Motor neuron (in vitro differentiated cells): ENCODE measurements at regions not wholly inside any gene's neighbourhood (a gene's known extent, or its start where the extent isn't known, plus 50 kb on each side); places are given as distances from the start of the nearest gene placed in this dataset.
A peak's percentile ranks its signal among the peaks of the same experiment; 100 is the strongest.
"Not testable (repeated sequence)": the region's sequence is repeated elsewhere in the genome, so short reads cannot be mapped to it uniquely, and the experiment has no call there.

Source experiments
- ATAC-seq, 8 experiments: fragments of 200-7000 bp; cut with Tn5 transposase; replicated peaks in 6 of 8; 2 replicates each; pipeline ENCODE4 v1.8.0; 2021; ENCODE audit warnings: mild to moderate bottlenecking in 8 of 8, moderate library complexity in 8 of 8
- H3K27ac ChIP-seq, 2 donors: fragments of 250-450 bp; sonication (Bioruptor Pico); 2 replicates each; pipeline ENCODE4 v1.9.0; 2021; ENCODE audit warnings: antibody characterized with exemption in 2 of 2, mild to moderate bottlenecking in 2 of 2, moderate library complexity in 1 of 2
- H3K4me1 ChIP-seq, 2 donors: fragments of 250-450 bp; sonication (Bioruptor Pico); replicated peaks in 1 of 2; 2 replicates each; pipeline ENCODE4 v1.6.1; 2021; ENCODE audit warnings: antibody characterized with exemption in 2 of 2, mild to moderate bottlenecking in 2 of 2, moderate library complexity in 1 of 2
- H3K4me3 ChIP-seq, 5 donors: fragments of 250-450 bp; sonication (Bioruptor Pico); 2 replicates each; pipeline ENCODE4 v1.9.0; 2021; ENCODE audit warnings: antibody characterized with exemption in 5 of 5, mild to moderate bottlenecking in 5 of 5, moderate library complexity in 4 of 5
- WGBS, 10 experiments: fragments of 450-650 bp; shearing (Covaris generic); methylation state at CpG; one replicate each; pipeline ENCODE4 v1.0.0; 2022; 5-methylcytosine and 5-hydroxymethylcytosine counted together
- in situ Hi-C, 9 experiments: fragments of 400-800 bp; cut with MboI; loops; one replicate each; pipeline ENCODE4 v1.15.0; 2021; ENCODE audit warnings: low sequenced_read_pairs in 9 of 9, low pct_unique_long_range_greater_than_20kb in 2 of 9; ENCODE audit not compliant: unreplicated experiment in 9 of 9

DNA sequence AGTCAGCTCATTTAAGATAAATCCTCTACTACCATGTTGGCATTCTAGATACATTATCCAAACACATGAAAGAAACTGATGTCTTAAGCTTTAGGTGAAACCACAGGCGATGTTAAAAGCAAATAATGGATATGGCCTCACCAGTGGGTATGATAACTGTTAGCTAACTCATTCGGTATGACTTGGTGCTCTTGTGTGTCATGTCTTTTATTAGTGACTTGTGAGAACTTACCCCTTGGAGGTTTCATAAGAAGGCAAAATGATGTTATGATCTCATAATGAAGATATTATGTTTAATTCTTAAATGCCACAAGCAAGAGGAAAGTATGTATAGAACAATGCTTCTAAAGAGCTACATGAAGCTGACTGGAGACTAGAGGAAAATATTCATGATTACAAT, 1227.0 kb downstream of the EFNA5 start:
- in situ Hi-C loops = no loop called here
- Histone ChIP-seq H3K4me3 (no peak overlapping the region), H3K4me1 (no peaks in the 10 kb centered on the region), H3K27ac (no peak overlapping the region)
- no peak for ATAC-seq
- WGBS, 10 experiments = 40 to 100% (median 88%) methylated on average over 1 to 2 of the region's 2 CpGs; no CpG with 5 or more reads in 2 of the 10 experiments

DNA sequence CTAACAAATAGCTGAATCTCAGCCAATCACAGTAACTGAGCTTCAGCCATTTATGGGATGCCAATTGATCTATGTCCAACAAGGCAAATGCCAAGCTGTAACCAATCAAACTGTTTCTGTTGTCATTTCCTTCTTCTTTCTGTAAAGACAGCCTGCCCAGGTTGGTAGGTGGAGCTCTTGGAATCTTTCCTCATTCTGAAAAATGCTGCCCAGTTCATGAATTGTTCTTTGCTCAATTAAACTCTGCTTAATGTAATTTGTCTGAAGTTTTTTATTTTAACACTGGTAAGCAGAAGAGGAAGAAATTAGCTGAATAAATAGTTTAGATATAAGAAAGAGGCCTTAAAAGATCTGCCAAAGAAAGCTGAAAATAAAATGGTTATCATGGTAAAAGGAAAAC, 1235.6 kb downstream of the EFNA5 start:
- no peak overlapping the region for H3K27ac ChIP-seq
- no peak for ATAC-seq
- H3K4me3 ChIP-seq = no peak overlapping the region
- in situ Hi-C loops = no loop called here
- no peaks in the 10 kb centered on the region for H3K4me1 ChIP-seq

DNA sequence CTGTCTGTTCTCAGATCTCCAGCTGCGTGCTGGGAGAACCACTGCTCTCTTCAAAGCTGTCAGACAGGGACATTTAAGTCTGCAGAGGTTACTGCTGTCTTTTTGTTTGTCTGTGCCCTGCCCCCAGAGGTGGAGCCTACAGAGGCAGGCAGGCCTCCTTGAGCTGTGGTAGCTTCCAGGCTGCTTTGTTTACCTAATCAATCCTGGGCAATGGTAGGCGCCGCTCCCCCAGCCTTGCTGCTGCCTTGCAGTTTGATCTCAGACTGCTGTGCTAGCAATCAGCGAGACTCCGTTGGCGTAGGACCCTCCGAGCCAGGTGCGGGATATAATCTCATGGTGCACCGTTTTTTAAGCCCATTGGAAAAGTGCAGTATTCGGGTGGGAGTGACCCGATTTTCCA, 1240.0 kb downstream of the EFNA5 start:
- WGBS, 10 experiments = 92% methylated on average over 2 of the region's 11 CpGs; no CpG with 5 or more reads in 9 of the 10 experiments
- H3K4me1 ChIP-seq, in situ Hi-C loops, ATAC-seq, H3K4me3 ChIP-seq, H3K27ac ChIP-seq: not testable (repeated sequence)

DNA sequence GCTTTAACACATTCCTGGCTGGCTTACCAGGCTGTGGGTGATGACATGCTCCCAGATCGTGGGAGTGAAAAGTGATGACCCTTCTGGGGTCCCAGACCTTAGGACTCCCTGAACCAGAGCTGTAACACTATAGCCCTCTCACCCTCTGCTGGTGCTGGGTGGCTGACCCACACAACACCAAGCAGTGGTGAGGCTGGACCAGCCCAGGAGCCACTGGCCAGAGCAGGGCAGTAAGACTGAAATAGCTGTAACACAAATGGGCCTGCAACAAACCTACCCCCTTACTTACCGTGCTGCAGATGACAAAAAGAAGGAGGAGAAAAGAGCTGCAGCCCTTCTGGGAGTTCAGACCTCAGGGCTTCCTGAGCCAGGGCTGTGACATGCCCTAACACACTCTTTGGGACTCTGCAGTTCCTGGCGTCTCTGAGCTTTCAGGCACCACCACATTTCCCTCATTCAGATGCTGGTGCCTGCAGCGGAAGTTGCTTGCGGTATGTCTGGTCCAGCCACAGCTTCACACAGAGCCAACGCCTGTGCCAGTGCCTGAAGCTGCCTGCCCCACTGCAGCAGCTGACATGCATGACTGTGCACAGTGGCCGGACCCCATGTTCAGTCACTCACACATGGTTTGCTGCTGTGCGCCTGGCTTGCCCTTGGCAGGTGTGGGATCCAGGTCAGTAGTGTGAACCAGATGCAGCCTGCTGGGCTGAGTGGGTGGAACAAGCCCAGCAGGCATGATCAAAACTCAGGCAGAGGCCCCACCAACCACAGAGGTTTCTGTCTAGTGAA, 1247.4 kb downstream of the EFNA5 start:
- 60 to 100% (median 90%) methylated on average over 1 to 2 of the region's 8 CpGs; no CpG with 5 or more reads in 6 of the 10 experiments for WGBS, 10 experiments
- ATAC-seq = no peak
- no peaks in the 10 kb centered on the region for H3K4me1 ChIP-seq
- no peak overlapping the region for H3K27ac ChIP-seq
- in situ Hi-C loops = no loop called here
- H3K4me3 ChIP-seq = no peak overlapping the region

DNA sequence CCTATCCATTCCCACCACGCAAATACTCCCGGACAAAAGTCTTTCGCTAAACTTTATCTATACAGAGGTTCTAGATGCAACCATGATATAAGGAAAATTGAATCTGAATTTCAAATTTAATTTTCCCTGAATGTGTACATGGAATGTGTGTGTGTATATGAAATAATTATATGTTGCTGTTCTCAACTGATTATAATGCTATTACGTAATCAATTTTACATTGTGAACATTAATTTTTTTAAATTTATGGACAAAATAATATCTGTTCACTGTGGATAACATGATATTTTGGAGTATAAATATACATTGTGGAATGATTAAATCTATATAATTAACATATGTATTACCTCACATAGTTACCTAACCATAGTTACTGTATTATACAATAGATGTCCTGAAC, 1250.6 kb downstream of the EFNA5 start:
- Histone ChIP-seq H3K4me1 (no peaks in the 10 kb centered on the region), H3K27ac (no peak overlapping the region), H3K4me3 (no peak overlapping the region)
- WGBS, 10 experiments = 65 to 100% (median 94%) methylated on average over 1 to 4 of the region's 4 CpGs; no CpG with 5 or more reads in 1 of the 10 experiments
- no peak for ATAC-seq
- in situ Hi-C loops = no loop called here

DNA sequence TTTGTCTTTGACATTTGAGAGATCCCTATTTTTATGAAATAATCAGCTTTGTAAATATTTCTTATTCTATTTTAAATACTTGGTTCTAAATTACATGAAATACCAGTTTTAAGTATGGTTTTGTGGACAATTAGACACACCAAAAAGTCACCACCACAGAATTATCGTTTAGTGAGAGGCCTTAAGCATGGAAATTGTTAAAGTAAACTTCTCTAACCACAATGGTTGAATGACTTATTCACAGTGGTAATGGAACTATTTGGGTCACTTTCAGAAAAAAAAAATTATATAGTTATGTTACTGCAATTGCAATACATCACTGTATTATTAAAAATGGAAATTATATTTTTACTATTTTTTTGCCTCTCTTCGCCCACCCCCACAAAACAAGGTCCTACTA, 1252.5 kb downstream of the EFNA5 start:
- Histone ChIP-seq H3K27ac (no peak overlapping the region), H3K4me3 (no peak overlapping the region), H3K4me1 (no peaks in the 10 kb centered on the region)
- in situ Hi-C loops = no loop called here
- 0 to 100% (median 87%) methylated on average over 1 to 2 of the region's 2 CpGs for WGBS, 10 experiments
- ATAC-seq = no peak

DNA sequence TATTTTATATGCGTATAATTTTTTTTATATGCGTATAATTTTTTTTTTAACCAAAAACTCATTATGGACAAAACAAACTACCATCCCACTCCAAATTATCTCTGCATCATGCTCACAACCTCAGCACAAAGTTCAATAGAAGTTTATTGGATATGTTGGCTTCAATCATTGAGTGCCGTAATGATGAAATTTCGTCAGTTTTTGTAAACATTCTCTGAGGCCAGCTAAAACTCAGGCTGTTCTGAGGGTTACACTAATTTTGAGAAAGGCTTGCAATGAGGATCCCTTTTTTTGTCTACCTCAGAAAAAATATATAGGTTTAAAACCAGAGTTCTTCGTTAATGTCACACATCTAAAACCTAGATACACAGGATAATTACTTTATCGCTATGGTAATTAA, 1253.2 kb downstream of the EFNA5 start:
- WGBS, 10 experiments = 47 to 100% (median 95%) methylated on average over 2 to 6 of the region's 6 CpGs
- H3K27ac ChIP-seq = no peak overlapping the region
- in situ Hi-C loops = no loop called here
- ATAC-seq = no peak
- H3K4me1 ChIP-seq = no peaks in the 10 kb centered on the region
- no peak overlapping the region for H3K4me3 ChIP-seq

DNA sequence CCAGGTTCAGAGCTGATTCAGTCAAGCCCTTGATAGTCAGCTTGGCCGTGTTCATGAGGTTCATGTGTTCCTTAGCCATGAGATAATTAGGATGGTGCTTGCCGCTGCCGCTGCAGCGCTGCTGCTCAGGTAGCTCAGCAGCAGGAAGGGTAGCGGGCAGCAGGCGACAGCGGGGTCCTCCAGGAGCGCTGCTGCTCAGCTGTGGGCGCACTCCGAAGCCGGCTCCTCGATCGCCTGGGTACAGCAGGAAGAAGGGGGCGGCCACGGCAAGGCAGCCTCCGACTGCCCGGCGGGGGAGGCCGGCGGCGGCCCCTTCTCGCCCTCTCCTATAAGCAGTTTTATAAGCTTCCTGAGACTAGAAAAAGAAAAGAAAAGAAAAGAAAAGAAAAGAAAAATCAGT, 1253.6 kb downstream of the EFNA5 start:
- 90 to 100% (median 96%) methylated on average over 1 to 18 of the region's 22 CpGs; no CpG with 5 or more reads in 1 of the 10 experiments for WGBS, 10 experiments
- ATAC-seq = no peak
- H3K4me3 ChIP-seq = no peak overlapping the region
- no peak overlapping the region for H3K27ac ChIP-seq
- no peaks in the 10 kb centered on the region for H3K4me1 ChIP-seq
- in situ Hi-C loops = no loop called here

DNA sequence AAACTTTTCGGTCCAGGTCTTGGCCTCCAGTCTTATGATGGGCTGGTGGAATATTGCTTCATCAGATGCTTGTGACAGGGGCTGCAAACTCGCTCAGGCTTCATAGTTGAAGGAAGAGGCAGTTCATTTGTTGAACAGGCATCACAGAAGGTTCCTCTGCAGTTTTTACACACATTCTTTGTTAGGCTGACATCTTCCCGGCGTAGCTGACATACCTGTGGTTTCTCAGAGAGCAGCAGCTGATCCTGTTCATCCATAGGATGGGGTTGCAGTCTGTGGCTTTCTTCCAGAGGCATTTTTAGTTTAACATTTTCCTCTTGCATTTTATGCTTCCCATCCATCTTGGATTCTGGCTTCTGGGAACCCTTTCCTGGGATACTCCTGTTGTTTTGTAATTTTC, 1255.2 kb downstream of the EFNA5 start:
- in situ Hi-C loops = no loop called here
- no peak overlapping the region for H3K27ac ChIP-seq
- ATAC-seq = peak in 3 of 8 experiments; percentile 34 to 89 (median 84)
- no peaks in the 10 kb centered on the region for H3K4me1 ChIP-seq
- H3K4me3 ChIP-seq = no peak overlapping the region
- 0 to 100% (median 56%) methylated on average over 1 to 4 of the region's 4 CpGs; no CpG with 5 or more reads in 2 of the 10 experiments for WGBS, 10 experiments

DNA sequence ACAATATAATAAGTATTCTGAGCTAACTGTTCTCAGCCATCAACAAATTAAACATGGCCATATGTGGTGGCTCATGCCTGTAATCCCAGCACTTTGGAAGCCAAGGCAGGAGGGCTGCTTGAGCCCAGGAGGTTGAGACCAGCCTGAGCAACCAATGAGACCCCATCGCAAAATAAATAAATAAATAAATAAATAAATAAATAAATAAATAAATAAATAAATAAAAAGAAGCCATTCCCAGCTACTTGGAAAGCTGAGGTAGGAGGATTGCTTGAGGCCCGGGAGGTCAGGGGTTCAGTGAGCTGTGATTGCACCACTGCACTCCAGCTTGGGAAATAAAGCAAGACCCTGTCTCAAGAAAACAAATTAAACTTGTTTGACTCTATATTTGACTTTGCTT, 1256.4 kb downstream of the EFNA5 start:
- Histone ChIP-seq H3K4me3 (no peak overlapping the region), H3K27ac (no peak overlapping the region), H3K4me1 (no peaks in the 10 kb centered on the region)
- in situ Hi-C loops = no loop called here
- ATAC-seq = no peak
- WGBS, 10 experiments = 77 to 100% (median 100%) methylated on average over 1 to 2 of the region's 2 CpGs; no CpG with 5 or more reads in 1 of the 10 experiments

DNA sequence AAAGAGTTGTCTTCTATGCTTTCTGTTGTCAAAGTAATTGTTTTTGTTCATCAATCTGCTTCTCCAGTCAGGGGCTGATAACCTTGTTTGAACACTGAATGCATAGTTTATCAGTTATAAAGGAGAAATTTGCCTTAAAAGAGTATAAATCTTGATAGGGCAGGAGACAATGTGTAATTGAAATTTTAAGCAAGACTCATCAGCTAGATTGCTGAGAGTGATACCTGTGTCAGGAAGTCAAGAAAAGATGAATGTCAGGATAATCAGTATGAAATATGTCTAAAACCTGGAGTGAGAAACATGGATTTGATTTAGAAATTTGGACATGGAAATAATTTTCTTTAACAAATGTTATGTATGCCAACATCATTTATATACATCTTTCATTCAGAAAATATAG, 1258.1 kb downstream of the EFNA5 start:
- ATAC-seq = no peak
- Histone ChIP-seq H3K4me1 (no peaks in the 10 kb centered on the region), H3K27ac (no peak overlapping the region), H3K4me3 (no peak overlapping the region)
- in situ Hi-C loops = no loop called here

DNA sequence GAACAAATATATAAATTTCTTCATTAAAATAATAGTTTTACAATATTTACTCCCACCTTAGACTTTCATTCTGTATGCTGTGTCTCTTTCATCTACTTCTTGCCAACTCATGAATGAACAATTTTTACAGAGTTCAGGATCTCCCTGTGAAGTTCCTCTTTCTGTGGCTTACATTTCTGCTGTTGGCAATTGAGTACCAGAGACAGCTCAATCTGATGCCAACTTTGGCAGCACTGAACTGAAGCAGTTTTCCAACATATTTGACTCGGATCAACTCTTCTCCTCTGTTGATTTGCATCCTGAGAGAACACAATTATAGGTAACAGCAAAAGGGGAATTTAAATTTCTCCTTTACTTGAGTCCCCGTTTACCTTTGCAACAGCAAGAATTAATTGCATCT, 1262.2 kb downstream of the EFNA5 start:
- no peak overlapping the region for H3K27ac ChIP-seq
- H3K4me1 ChIP-seq = no peaks in the 10 kb centered on the region
- in situ Hi-C loops = no loop called here
- 0 to 100% (median 73%) methylated on average over 1 to 2 of the region's 2 CpGs for WGBS, 10 experiments
- no peak overlapping the region for H3K4me3 ChIP-seq
- no peak for ATAC-seq

DNA sequence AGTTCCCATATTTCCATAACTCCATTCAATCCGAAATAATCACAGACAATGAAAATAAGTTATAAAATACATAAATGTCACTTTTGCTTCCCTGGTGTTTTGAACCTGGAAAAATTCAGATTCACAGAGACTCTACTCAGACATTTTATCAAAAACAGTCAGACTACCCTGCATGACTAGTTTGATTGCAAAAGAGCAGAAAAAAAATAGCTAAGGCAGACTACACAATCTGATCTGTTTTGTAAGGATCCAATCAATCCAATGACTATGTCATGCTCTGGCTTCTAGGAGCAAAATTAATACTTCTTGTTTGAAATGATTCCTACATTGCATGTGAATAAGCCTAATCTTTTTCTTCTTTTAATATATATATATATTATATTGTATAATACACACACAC, 1262.6 kb downstream of the EFNA5 start:
- WGBS, 10 experiments = 0 to 71% (median 20%) methylated on average over 1 of the region's 1 CpG; no CpG with 5 or more reads in 5 of the 10 experiments
- Histone ChIP-seq H3K4me3 (no peak overlapping the region), H3K4me1 (no peaks in the 10 kb centered on the region), H3K27ac (no peak overlapping the region)
- no peak for ATAC-seq
- in situ Hi-C loops = no loop called here

DNA sequence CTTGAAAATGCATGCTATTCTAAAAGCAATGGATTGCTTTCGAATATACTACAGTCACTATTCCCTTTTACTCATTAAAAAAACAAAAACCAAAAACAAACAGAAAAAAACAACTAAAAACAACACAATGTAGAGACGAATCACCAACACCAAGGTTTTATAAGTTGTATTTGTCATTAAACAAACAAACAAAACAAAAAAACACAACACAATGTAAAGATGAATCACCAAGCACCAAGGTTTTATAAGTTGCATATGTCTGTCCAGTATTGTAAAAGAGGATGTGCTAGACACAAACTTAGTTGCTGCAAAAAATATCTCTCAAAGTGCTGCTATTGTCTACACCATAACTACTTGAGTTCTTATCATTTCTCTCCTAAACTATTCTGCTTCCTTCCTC, 1269.2 kb downstream of the EFNA5 start:
- H3K27ac ChIP-seq = no peak overlapping the region
- no peak for ATAC-seq
- in situ Hi-C loops = no loop called here
- 11 to 84% (median 53%) methylated on average over 2 of the region's 2 CpGs; no CpG with 5 or more reads in 1 of the 10 experiments for WGBS, 10 experiments
- H3K4me1 ChIP-seq = no peaks in the 10 kb centered on the region
- no peak overlapping the region for H3K4me3 ChIP-seq
